MM.1S (cell line): ENCODE measurements at regions not wholly inside any gene's neighbourhood (a gene's known extent, or its start where the extent isn't known, plus 50 kb on each side); places are given as distances from the start of the nearest gene placed in this dataset.

ENCODE experiments used
- EZH2 ChIP-seq: fragments of 300-600 bp; sonication (generic); optimal IDR thresholded peaks from 2 replicates; pipeline ENCODE3; 2017; ENCODE audit warnings: low read depth, mild to moderate bottlenecking, antibody characterized with exemption, low read length, mixed read lengths
- EZH2phosphoT487 ChIP-seq: fragments of 300-600 bp; sonication (generic); IDR thresholded peaks from 2 replicates; pipeline ENCODE4 v1.6.1; 2018; ENCODE audit warnings: antibody characterized with exemption, low read length
- TF ChIP-seq, protein P1 (sequence below): fragments of 300-600 bp; sonication (generic); IDR thresholded peaks from 2 replicates; pipeline ENCODE4 v1.5.1; 2016; ENCODE audit warnings: antibody characterized with exemption, low read length, mixed read lengths

DNA sequence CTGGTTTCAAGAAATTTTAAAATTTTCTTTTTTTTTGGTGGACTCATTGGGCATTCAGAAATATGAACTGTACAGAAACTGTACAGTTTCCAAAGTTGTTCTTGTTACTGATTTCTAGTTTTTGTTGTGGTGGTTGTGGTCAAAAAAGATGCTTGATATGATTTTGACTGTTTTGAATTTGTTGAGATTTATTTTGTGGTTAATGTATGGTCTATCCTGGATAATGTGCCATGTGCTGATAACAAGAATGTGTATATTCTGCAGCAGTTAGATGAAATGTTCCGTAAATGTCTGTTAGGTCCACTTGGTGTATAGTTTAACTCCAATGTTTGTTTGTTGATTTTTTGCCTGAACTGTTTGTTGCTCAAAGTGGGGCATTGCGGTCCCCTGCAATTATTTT lies 127.6 kb upstream of the NUDT6 start:
- TF ChIP-seq EZH2 (no peak), EZH2phosphoT487 (no peak)
- TF ChIP-seq, protein P1, sequence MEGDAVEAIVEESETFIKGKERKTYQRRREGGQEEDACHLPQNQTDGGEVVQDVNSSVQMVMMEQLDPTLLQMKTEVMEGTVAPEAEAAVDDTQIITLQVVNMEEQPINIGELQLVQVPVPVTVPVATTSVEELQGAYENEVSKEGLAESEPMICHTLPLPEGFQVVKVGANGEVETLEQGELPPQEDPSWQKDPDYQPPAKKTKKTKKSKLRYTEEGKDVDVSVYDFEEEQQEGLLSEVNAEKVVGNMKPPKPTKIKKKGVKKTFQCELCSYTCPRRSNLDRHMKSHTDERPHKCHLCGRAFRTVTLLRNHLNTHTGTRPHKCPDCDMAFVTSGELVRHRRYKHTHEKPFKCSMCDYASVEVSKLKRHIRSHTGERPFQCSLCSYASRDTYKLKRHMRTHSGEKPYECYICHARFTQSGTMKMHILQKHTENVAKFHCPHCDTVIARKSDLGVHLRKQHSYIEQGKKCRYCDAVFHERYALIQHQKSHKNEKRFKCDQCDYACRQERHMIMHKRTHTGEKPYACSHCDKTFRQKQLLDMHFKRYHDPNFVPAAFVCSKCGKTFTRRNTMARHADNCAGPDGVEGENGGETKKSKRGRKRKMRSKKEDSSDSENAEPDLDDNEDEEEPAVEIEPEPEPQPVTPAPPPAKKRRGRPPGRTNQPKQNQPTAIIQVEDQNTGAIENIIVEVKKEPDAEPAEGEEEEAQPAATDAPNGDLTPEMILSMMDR: no peak
